ENCODE measurements at regions not wholly inside any gene's neighbourhood (a gene's known extent, or its start where the extent isn't known, plus 50 kb on each side); places are given as distances from the start of the nearest gene placed in this dataset.

- H3K27me3 ChIP-seq (replicated peaks in 1 of 7), result peaks cover 0 to 55% (median 0%) of the 10 kb centered on the region in 7 donors
- TF ChIP-seq POLR2AphosphoS5 (IDR thresholded peaks at IDR 0.05) (peak in 1 of 3 donors; percentile 27), POLR2A (IDR thresholded peaks at IDR 0.05) (no peak)
- no peak for DNase-seq
- intact Hi-C loops (cut with DNase I; ENCODE audit: low total_unique reads), result no loop called here
- no peaks in the 10 kb centered on the region for H3K36me3 ChIP-seq
- peaks cover 0 to 21% (median 4%) of the 10 kb centered on the region in 8 donors for H3K9me3 ChIP-seq
- no peaks in the 10 kb centered on the region for H3K4me1 ChIP-seq
- 39 to 50% (median 41%) methylated on average over 3 of the region's 3 CpGs for WGBS, 5 donors
- H3K27ac ChIP-seq, result no peak overlapping the region
- H3K4me3 ChIP-seq, result no peak overlapping the region
Observed at GRCh38 chr7:98565103-98565502, 52.0 kb upstream of the NPTX2 start.

GRCh38 chr7:98562871-98563495, 54.1 kb upstream of the NPTX2 start:
- DNase-seq, result no peak
- no peak overlapping the region for H3K4me3 ChIP-seq
- intact Hi-C loops (cut with DNase I; ENCODE audit: low total_unique reads), result no loop called here
- H3K27ac ChIP-seq, result no peak overlapping the region
- H3K27me3 ChIP-seq (replicated peaks in 1 of 7), result peaks cover 0 to 52% (median 0%) of the 10 kb centered on the region in 7 donors
- no peak for TF ChIP-seq POLR2AphosphoS5 (IDR thresholded peaks at IDR 0.05)
- TF ChIP-seq POLR2A (IDR thresholded peaks at IDR 0.05), result no peak
- no peak for TF ChIP-seq CTCF (IDR thresholded peaks at IDR 0.05 in 8 of 11, conservative IDR thresholded peaks at IDR 0.05 in 3 of 11)
- no peaks in the 10 kb centered on the region for H3K36me3 ChIP-seq
- peaks cover 0 to 25% (median 4%) of the 10 kb centered on the region in 8 donors for H3K9me3 ChIP-seq
- no peaks in the 10 kb centered on the region for H3K4me1 ChIP-seq
- 71 to 86% (median 75%) methylated on average over 5 of the region's 5 CpGs for WGBS, 5 donors

- no peaks in the 10 kb centered on the region for H3K36me3 ChIP-seq
- DNase-seq, result no peak
- H3K27ac ChIP-seq, result no peak overlapping the region
- H3K27me3 ChIP-seq (replicated peaks in 1 of 7), result peaks cover 0 to 47% (median 0%) of the 10 kb centered on the region in 7 donors
- H3K9me3 ChIP-seq, result peaks cover 0 to 25% (median 4%) of the 10 kb centered on the region in 8 donors
- H3K4me3 ChIP-seq, result no peak overlapping the region
- no peaks in the 10 kb centered on the region for H3K4me1 ChIP-seq
- intact Hi-C loops (cut with DNase I; ENCODE audit: low total_unique reads), result no loop called here
- TF ChIP-seq CTCF (IDR thresholded peaks at IDR 0.05 in 8 of 11, conservative IDR thresholded peaks at IDR 0.05 in 3 of 11), result no peak
- no peak for TF ChIP-seq POLR2AphosphoS5 (IDR thresholded peaks at IDR 0.05)
- no peak for TF ChIP-seq POLR2A (IDR thresholded peaks at IDR 0.05)
Observed at GRCh38 chr7:98562381-98562823, 54.7 kb upstream of the NPTX2 start.

- H3K4me1 ChIP-seq, result no peaks in the 10 kb centered on the region
- TF ChIP-seq POLR2AphosphoS5 (IDR thresholded peaks at IDR 0.05) (no peak), CTCF (IDR thresholded peaks at IDR 0.05 in 8 of 11, conservative IDR thresholded peaks at IDR 0.05 in 3 of 11) (no peak), POLR2A (IDR thresholded peaks at IDR 0.05) (no peak)
- H3K27me3 ChIP-seq (replicated peaks in 1 of 7), result peaks cover 0 to 30% (median 0%) of the 10 kb centered on the region in 7 donors
- no peak for DNase-seq
- intact Hi-C loops (cut with DNase I; ENCODE audit: low total_unique reads), result no loop called here
- peaks cover 0 to 23% (median 4%) of the 10 kb centered on the region in 8 donors for H3K9me3 ChIP-seq
- H3K36me3 ChIP-seq, result no peaks in the 10 kb centered on the region
- no peak overlapping the region for H3K27ac ChIP-seq
- H3K4me3 ChIP-seq, result no peak overlapping the region
- 37 to 65% (median 59%) methylated on average over 3 of the region's 3 CpGs for WGBS, 5 donors
Observed at GRCh38 chr7:98559958-98560357, 57.1 kb upstream of the NPTX2 start.

Measured in spleen (tissue), 11 donors.